ENCODE measurements at regions not wholly inside any gene's neighbourhood (a gene's known extent, or its start where the extent isn't known, plus 50 kb on each side); places are given as distances from the start of the nearest gene placed in this dataset.

- Histone ChIP-seq H3K9me3 (ENCODE audit: control insufficient read depth in 3 of 3, low read length in 3 of 3) (no peaks in the 10 kb centered on the region), H3K9ac (ENCODE audit: low read depth in 1 of 3, low read length in 3 of 3) (no peak overlapping the region), H3K27me3 (ENCODE audit: control insufficient read depth in 3 of 3, insufficient read depth in 3 of 3, low read length in 3 of 3) (peaks cover 0 to 4% (median 0%) of the 10 kb centered on the region in 3 donors), H3K36me3 (ENCODE audit: control insufficient read depth in 3 of 3, insufficient read depth in 3 of 3, low read length in 3 of 3) (no peaks in the 10 kb centered on the region), H3K4me3 (ENCODE audit: low read length in 3 of 3) (no peak overlapping the region), H3K4me1 (ENCODE audit: control insufficient read depth in 3 of 3, insufficient read depth in 3 of 3, low read length in 3 of 3) (no peaks in the 10 kb centered on the region), H3K27ac (ENCODE audit: low read depth, low read length) (no peak overlapping the region)
These were observed 388.9 kb downstream of the TNS3 start for GRCh38 chr7:47192978-47193377.

GRCh38 chr7:47191876-47192291, 390.0 kb downstream of the TNS3 start:
- H3K27ac ChIP-seq (ENCODE audit: low read depth, low read length), result no peak overlapping the region
- no peaks in the 10 kb centered on the region for H3K9me3 ChIP-seq (ENCODE audit: control insufficient read depth in 3 of 3, low read length in 3 of 3)
- H3K27me3 ChIP-seq (ENCODE audit: control insufficient read depth in 3 of 3, insufficient read depth in 3 of 3, low read length in 3 of 3), result peaks cover 0 to 4% (median 0%) of the 10 kb centered on the region in 3 donors
- H3K4me1 ChIP-seq (ENCODE audit: control insufficient read depth in 3 of 3, insufficient read depth in 3 of 3, low read length in 3 of 3), result no peaks in the 10 kb centered on the region
- no peak overlapping the region for H3K4me3 ChIP-seq (ENCODE audit: low read length in 3 of 3)
- no peak overlapping the region for H3K9ac ChIP-seq (ENCODE audit: low read depth in 1 of 3, low read length in 3 of 3)
- no peaks in the 10 kb centered on the region for H3K36me3 ChIP-seq (ENCODE audit: control insufficient read depth in 3 of 3, insufficient read depth in 3 of 3, low read length in 3 of 3)

- peaks cover 0 to 4% (median 0%) of the 10 kb centered on the region in 3 donors for H3K27me3 ChIP-seq (ENCODE audit: control insufficient read depth in 3 of 3, insufficient read depth in 3 of 3, low read length in 3 of 3)
- no peaks in the 10 kb centered on the region for H3K9me3 ChIP-seq (ENCODE audit: control insufficient read depth in 3 of 3, low read length in 3 of 3)
- H3K36me3 ChIP-seq (ENCODE audit: control insufficient read depth in 3 of 3, insufficient read depth in 3 of 3, low read length in 3 of 3), result no peaks in the 10 kb centered on the region
- no peak overlapping the region for H3K4me3 ChIP-seq (ENCODE audit: low read length in 3 of 3)
- H3K4me1 ChIP-seq (ENCODE audit: control insufficient read depth in 3 of 3, insufficient read depth in 3 of 3, low read length in 3 of 3), result peaks cover 0 to 2% (median 0%) of the 10 kb centered on the region in 3 donors
- no peak overlapping the region for H3K9ac ChIP-seq (ENCODE audit: low read depth in 1 of 3, low read length in 3 of 3)
- no peak overlapping the region for H3K27ac ChIP-seq (ENCODE audit: low read depth, low read length)
These were observed 390.6 kb downstream of the TNS3 start for GRCh38 chr7:47191316-47191715.

GRCh38 chr7:47190462-47190861, 391.4 kb downstream of the TNS3 start:
- Histone ChIP-seq H3K27me3 (ENCODE audit: control insufficient read depth in 3 of 3, insufficient read depth in 3 of 3, low read length in 3 of 3) (peaks cover 0 to 4% (median 0%) of the 10 kb centered on the region in 3 donors), H3K27ac (ENCODE audit: low read depth, low read length) (no peak overlapping the region), H3K36me3 (ENCODE audit: control insufficient read depth in 3 of 3, insufficient read depth in 3 of 3, low read length in 3 of 3) (no peaks in the 10 kb centered on the region), H3K4me1 (ENCODE audit: control insufficient read depth in 3 of 3, insufficient read depth in 3 of 3, low read length in 3 of 3) (peaks cover 5 to 11% (median 7%) of the 10 kb centered on the region in 3 donors), H3K4me3 (ENCODE audit: low read length in 3 of 3) (no peak overlapping the region), H3K9ac (ENCODE audit: low read depth in 1 of 3, low read length in 3 of 3) (no peak overlapping the region), H3K9me3 (ENCODE audit: control insufficient read depth in 3 of 3, low read length in 3 of 3) (no peaks in the 10 kb centered on the region)

- Histone ChIP-seq H3K27ac (ENCODE audit: low read depth, low read length) (no peak overlapping the region), H3K9ac (ENCODE audit: low read depth in 1 of 3, low read length in 3 of 3) (no peak overlapping the region), H3K36me3 (ENCODE audit: control insufficient read depth in 3 of 3, insufficient read depth in 3 of 3, low read length in 3 of 3) (no peaks in the 10 kb centered on the region), H3K4me1 (ENCODE audit: control insufficient read depth in 3 of 3, insufficient read depth in 3 of 3, low read length in 3 of 3) (peaks cover 12 to 24% (median 21%) of the 10 kb centered on the region in 3 donors), H3K9me3 (ENCODE audit: control insufficient read depth in 3 of 3, low read length in 3 of 3) (no peaks in the 10 kb centered on the region), H3K4me3 (ENCODE audit: low read length in 3 of 3) (no peak overlapping the region), H3K27me3 (ENCODE audit: control insufficient read depth in 3 of 3, insufficient read depth in 3 of 3, low read length in 3 of 3) (peaks cover 0 to 4% (median 0%) of the 10 kb centered on the region in 3 donors)
These were observed 393.1 kb downstream of the TNS3 start for GRCh38 chr7:47188653-47189315.

- H3K9ac ChIP-seq (ENCODE audit: low read depth in 1 of 3, low read length in 3 of 3), result no peak overlapping the region
- peaks cover 0 to 4% (median 0%) of the 10 kb centered on the region in 3 donors for H3K27me3 ChIP-seq (ENCODE audit: control insufficient read depth in 3 of 3, insufficient read depth in 3 of 3, low read length in 3 of 3)
- peaks cover 15 to 30% (median 26%) of the 10 kb centered on the region in 3 donors for H3K4me1 ChIP-seq (ENCODE audit: control insufficient read depth in 3 of 3, insufficient read depth in 3 of 3, low read length in 3 of 3)
- H3K36me3 ChIP-seq (ENCODE audit: control insufficient read depth in 3 of 3, insufficient read depth in 3 of 3, low read length in 3 of 3), result no peaks in the 10 kb centered on the region
- H3K27ac ChIP-seq (ENCODE audit: low read depth, low read length), result no peak overlapping the region
- H3K9me3 ChIP-seq (ENCODE audit: control insufficient read depth in 3 of 3, low read length in 3 of 3), result no peaks in the 10 kb centered on the region
- H3K4me3 ChIP-seq (ENCODE audit: low read length in 3 of 3), result no peak overlapping the region
These were observed 393.8 kb downstream of the TNS3 start for GRCh38 chr7:47188136-47188535.

- H3K4me3 ChIP-seq (ENCODE audit: low read length in 3 of 3), result no peak overlapping the region
- no peak overlapping the region for H3K27ac ChIP-seq (ENCODE audit: low read depth, low read length)
- H3K9ac ChIP-seq (ENCODE audit: low read depth in 1 of 3, low read length in 3 of 3), result no peak overlapping the region
- peaks cover 33 to 47% (median 36%) of the 10 kb centered on the region in 3 donors for H3K4me1 ChIP-seq (ENCODE audit: control insufficient read depth in 3 of 3, insufficient read depth in 3 of 3, low read length in 3 of 3)
- no peaks in the 10 kb centered on the region for H3K27me3 ChIP-seq (ENCODE audit: control insufficient read depth in 3 of 3, insufficient read depth in 3 of 3, low read length in 3 of 3)
- H3K9me3 ChIP-seq (ENCODE audit: control insufficient read depth in 3 of 3, low read length in 3 of 3), result no peaks in the 10 kb centered on the region
- H3K36me3 ChIP-seq (ENCODE audit: control insufficient read depth in 3 of 3, insufficient read depth in 3 of 3, low read length in 3 of 3), result no peaks in the 10 kb centered on the region
These were observed 395.6 kb downstream of the TNS3 start for GRCh38 chr7:47186316-47186715.

- no peak overlapping the region for H3K27ac ChIP-seq (ENCODE audit: low read depth, low read length)
These were observed 396.1 kb downstream of the TNS3 start for GRCh38 chr7:47185839-47186238.

GRCh38 chr7:47185170-47185569, 396.7 kb downstream of the TNS3 start:
- no peak overlapping the region for H3K4me3 ChIP-seq (ENCODE audit: low read length in 3 of 3)
- H3K36me3 ChIP-seq (ENCODE audit: control insufficient read depth in 3 of 3, insufficient read depth in 3 of 3, low read length in 3 of 3), result no peaks in the 10 kb centered on the region
- H3K4me1 ChIP-seq (ENCODE audit: control insufficient read depth in 3 of 3, insufficient read depth in 3 of 3, low read length in 3 of 3), result peaks cover 40 to 57% (median 42%) of the 10 kb centered on the region in 3 donors
- H3K27ac ChIP-seq (ENCODE audit: low read depth, low read length), result no peak overlapping the region
- no peaks in the 10 kb centered on the region for H3K27me3 ChIP-seq (ENCODE audit: control insufficient read depth in 3 of 3, insufficient read depth in 3 of 3, low read length in 3 of 3)
- H3K9ac ChIP-seq (ENCODE audit: low read depth in 1 of 3, low read length in 3 of 3), result no peak overlapping the region
- H3K9me3 ChIP-seq (ENCODE audit: control insufficient read depth in 3 of 3, low read length in 3 of 3), result no peaks in the 10 kb centered on the region

More at GRCh38 chr7:47185839-47186238, 396.1 kb downstream of the TNS3 start:
- Histone ChIP-seq H3K27me3 (ENCODE audit: control insufficient read depth in 3 of 3, insufficient read depth in 3 of 3, low read length in 3 of 3) (no peaks in the 10 kb centered on the region), H3K4me3 (ENCODE audit: low read length in 3 of 3) (peak overlapping the region in 1 of 3 donors; percentile 7), H3K9ac (ENCODE audit: low read depth in 1 of 3, low read length in 3 of 3) (no peak overlapping the region), H3K4me1 (ENCODE audit: control insufficient read depth in 3 of 3, insufficient read depth in 3 of 3, low read length in 3 of 3) (peaks cover 35 to 51% (median 37%) of the 10 kb centered on the region in 3 donors), H3K36me3 (ENCODE audit: control insufficient read depth in 3 of 3, insufficient read depth in 3 of 3, low read length in 3 of 3) (no peaks in the 10 kb centered on the region), H3K9me3 (ENCODE audit: control insufficient read depth in 3 of 3, low read length in 3 of 3) (no peaks in the 10 kb centered on the region)

- Histone ChIP-seq H3K4me1 (ENCODE audit: control insufficient read depth in 3 of 3, insufficient read depth in 3 of 3, low read length in 3 of 3) (peaks cover 45 to 65% (median 48%) of the 10 kb centered on the region in 3 donors), H3K4me3 (ENCODE audit: low read length in 3 of 3) (no peak overlapping the region), H3K9me3 (ENCODE audit: control insufficient read depth in 3 of 3, low read length in 3 of 3) (no peaks in the 10 kb centered on the region), H3K9ac (ENCODE audit: low read depth in 1 of 3, low read length in 3 of 3) (no peak overlapping the region), H3K27ac (ENCODE audit: low read depth, low read length) (no peak overlapping the region), H3K36me3 (ENCODE audit: control insufficient read depth in 3 of 3, insufficient read depth in 3 of 3, low read length in 3 of 3) (no peaks in the 10 kb centered on the region), H3K27me3 (ENCODE audit: control insufficient read depth in 3 of 3, insufficient read depth in 3 of 3, low read length in 3 of 3) (no peaks in the 10 kb centered on the region)
These were observed 397.9 kb downstream of the TNS3 start for GRCh38 chr7:47183862-47184590.

Measured in skeletal muscle tissue (tissue), 3 donors.